Ishikawa (cell line): ENCODE measurements at regions not wholly inside any gene's neighbourhood (a gene's known extent, or its start where the extent isn't known, plus 50 kb on each side); places are given as distances from the start of the nearest gene placed in this dataset.

ENCODE experiments used
- CEBPB ChIP-seq: IDR thresholded peaks from 2 replicates; pipeline ENCODE4 v1.6.1; 2012
- EGR1 ChIP-seq: IDR thresholded peaks from 2 replicates; pipeline ENCODE4 v1.6.1; 2012
- EP300 ChIP-seq: IDR thresholded peaks from 2 replicates; pipeline ENCODE4 v1.6.1; 2012; ENCODE audit warnings: borderline replicate concordance
- FOXM1 ChIP-seq: IDR thresholded peaks from 2 replicates; pipeline ENCODE4 v1.6.1; 2012; ENCODE audit warnings: low read depth, borderline replicate concordance
- MAX ChIP-seq: IDR thresholded peaks from 2 replicates; pipeline ENCODE4 v1.6.1; 2012
- REST ChIP-seq: IDR thresholded peaks from 2 replicates; pipeline ENCODE4 v1.6.1; 2012; ENCODE audit warnings: low read depth, mild to moderate bottlenecking
- TAF1 ChIP-seq: IDR thresholded peaks from 2 replicates; pipeline ENCODE4 v1.6.1; 2012; ENCODE audit warnings: low read depth, mild to moderate bottlenecking
- TCF12 ChIP-seq: IDR thresholded peaks from 2 replicates; pipeline ENCODE4 v1.6.1; 2012; ENCODE audit warnings: low read depth
- USF1 ChIP-seq: IDR thresholded peaks from 2 replicates; pipeline ENCODE4 v1.6.1; 2012
- YY1 ChIP-seq: IDR thresholded peaks from 2 replicates; pipeline ENCODE4 v1.6.1; 2012; ENCODE audit warnings: low read depth
- ZBTB7A ChIP-seq: IDR thresholded peaks from 2 replicates; pipeline ENCODE4 v1.6.1; 2012; ENCODE audit warnings: low read depth

- TF ChIP-seq EP300, result no peak
- TF ChIP-seq CEBPB, result no peak
- no peak for TF ChIP-seq USF1
- TF ChIP-seq FOXM1, result no peak
- TF ChIP-seq REST, result no peak
- no peak for TF ChIP-seq TAF1
- TF ChIP-seq TCF12, result no peak
- no peak for TF ChIP-seq MAX
- TF ChIP-seq EGR1, result no peak
- TF ChIP-seq YY1, result no peak
- no peak for TF ChIP-seq ZBTB7A
Measured at GRCh38 chr10:2680821-2681220, 386.5 kb upstream of the PFKP start.
